SK-N-SH treated with all-trans-retinoic acid at 6 μM for 48 hours (cell line): ENCODE measurements at regions not wholly inside any gene's neighbourhood (a gene's known extent, or its start where the extent isn't known, plus 50 kb on each side); places are given as distances from the start of the nearest gene placed in this dataset.

Source experiments
- ESRRG ChIP-seq: fragments of 250-450 bp; sonication (Bioruptor Pico); IDR thresholded peaks from 2 replicates; pipeline ENCODE4 v1.6.1; 2021; ENCODE audit warnings: mild to moderate bottlenecking
- GLIS3 ChIP-seq: fragments of 250-450 bp; sonication (Bioruptor Pico); IDR thresholded peaks from 2 replicates; pipeline ENCODE4 v1.5.0; 2020; ENCODE audit warnings: mild to moderate bottlenecking, moderate library complexity
- OSR1 ChIP-seq: fragments of 250-450 bp; sonication (Bioruptor Pico); IDR thresholded peaks from 2 replicates; pipeline ENCODE4 v1.8.0; 2022; ENCODE audit warnings: moderate library complexity, mild to moderate bottlenecking, inconsistent platforms
- PATZ1 ChIP-seq: fragments of 250-450 bp; sonication (Bioruptor Pico); IDR thresholded peaks from 2 replicates; pipeline ENCODE4 v1.8.0; 2020; ENCODE audit warnings: mild to moderate bottlenecking, moderate library complexity, borderline replicate concordance
- RARB ChIP-seq: fragments of 250-450 bp; sonication (Bioruptor Pico); IDR thresholded peaks from 2 replicates; pipeline ENCODE4 v1.8.0; 2021; ENCODE audit warnings: mild to moderate bottlenecking, moderate library complexity
- SNAI2 ChIP-seq: fragments of 250-450 bp; sonication (Bioruptor Pico); IDR thresholded peaks from 2 replicates; pipeline ENCODE4 v1.5.0; 2020; ENCODE audit warnings: mild to moderate bottlenecking, moderate library complexity
- TCF4 ChIP-seq: fragments of 250-450 bp; sonication (Bioruptor Pico); IDR thresholded peaks from 2 replicates; pipeline ENCODE4 v1.8.0; 2021; ENCODE audit warnings: mild to moderate bottlenecking, moderate library complexity, borderline replicate concordance
- TOX ChIP-seq: fragments of 250-450 bp; sonication (Bioruptor Pico); IDR thresholded peaks from 2 replicates; pipeline ENCODE4 v1.8.0; 2021; ENCODE audit warnings: mild to moderate bottlenecking, moderate library complexity, borderline replicate concordance
- ZFP3 ChIP-seq: fragments of 250-450 bp; sonication (Bioruptor Pico); IDR thresholded peaks from 2 replicates; pipeline ENCODE4 v1.5.0; 2020; ENCODE audit warnings: mild to moderate bottlenecking, moderate library complexity
- ZNF565 ChIP-seq: fragments of 450-650 bp; formaldehyde crosslinking; conservative IDR thresholded peaks from 2 replicates; pipeline ENCODE4 v1.5.0; 2020; ENCODE audit warnings: low read depth, mild to moderate bottlenecking, moderate library complexity
- ZNF8 ChIP-seq: fragments of 450-650 bp; formaldehyde crosslinking; IDR thresholded peaks from 2 replicates; pipeline ENCODE4 v1.5.0; 2020; ENCODE audit warnings: mild to moderate bottlenecking, moderate library complexity

GRCh38 chr7:36018816-36019484, 134.1 kb upstream of the EEPD1 start:
- TF ChIP-seq PATZ1 (CRISPR knock-in tag) (no peak), RARB (CRISPR knock-in tag) (no peak), TCF4 (CRISPR knock-in tag) (no peak), GLIS3 (CRISPR knock-in tag) (no peak), TOX (no peak), OSR1 (CRISPR knock-in tag) (no peak), SNAI2 (CRISPR knock-in tag) (no peak), ESRRG (CRISPR knock-in tag) (no peak), ZFP3 (CRISPR knock-in tag) (no peak), ZNF8 (CRISPR knock-in tag) (no peak), ZNF565 (CRISPR knock-in tag) (no peak)
